Mesenchymal stem cell (in vitro differentiated cells and primary cell): ENCODE measurements at regions not wholly inside any gene's neighbourhood (a gene's known extent, or its start where the extent isn't known, plus 50 kb on each side); places are given as distances from the start of the nearest gene placed in this dataset.

Source experiments
- DNase-seq: peaks from one replicate; pipeline ENCODE4 v3.0.0-alpha.2; 2013
- H2AFZ ChIP-seq: one replicate; pipeline ENCODE4 v1.6.1; 2013; ENCODE audit warnings: low read depth, mild to moderate bottlenecking, control low read depth, inconsistent platforms, low read length, moderate library complexity
- H2AK5ac ChIP-seq: 2 replicates; pipeline ENCODE4 v1.6.1; 2013; ENCODE audit warnings: low read length, moderate library complexity, mild to moderate bottlenecking, inconsistent platforms; ENCODE audit not compliant: severe bottlenecking
- H2BK120ac ChIP-seq: one replicate; pipeline ENCODE4 v1.6.1; 2013; ENCODE audit warnings: low read depth, mild to moderate bottlenecking, inconsistent platforms, low read length, moderate library complexity
- H2BK12ac ChIP-seq, 2 experiments: one replicate each; pipeline ENCODE4 v1.6.1; 2013; ENCODE audit warnings: inconsistent platforms in 2 of 2, low read length in 2 of 2, mild to moderate bottlenecking in 2 of 2, moderate library complexity in 2 of 2, control low read depth in 1 of 2
- H2BK15ac ChIP-seq: one replicate; pipeline ENCODE4 v1.6.1; 2013; ENCODE audit warnings: mild to moderate bottlenecking, low read depth, inconsistent platforms; ENCODE audit not compliant: poor library complexity, severe bottlenecking
- H2BK5ac ChIP-seq: 2 replicates; pipeline ENCODE4 v1.6.1; 2013; ENCODE audit warnings: low read depth, mild to moderate bottlenecking, low read length, control low read depth, inconsistent platforms; ENCODE audit not compliant: poor library complexity, severe bottlenecking
- H3K14ac ChIP-seq, 2 experiments: one replicate each; pipeline ENCODE4 v1.6.1; 2013; ENCODE audit warnings: inconsistent platforms in 2 of 2, low read length in 2 of 2, control low read depth in 1 of 2, mild to moderate bottlenecking in 1 of 2, moderate library complexity in 1 of 2
- H3K18ac ChIP-seq, 2 experiments: one replicate each; pipeline ENCODE4 v1.6.1; 2013; ENCODE audit warnings: inconsistent platforms in 2 of 2, low read length in 2 of 2, control low read depth in 1 of 2, low read depth in 1 of 2, mild to moderate bottlenecking in 1 of 2
- H3K23ac ChIP-seq, 2 experiments: one replicate each; pipeline ENCODE4 v1.6.1; 2013; ENCODE audit warnings: inconsistent platforms in 2 of 2, low read length in 2 of 2, mild to moderate bottlenecking in 2 of 2, moderate library complexity in 2 of 2, control low read depth in 1 of 2
- H3K27ac ChIP-seq: 2 replicates; pipeline ENCODE4 v1.5.1; 2013; ENCODE audit warnings: mild to moderate bottlenecking, moderate library complexity, low read length, control low read depth, inconsistent platforms; ENCODE audit not compliant: poor library complexity, severe bottlenecking
- H3K27me3 ChIP-seq, 2 experiments: 2 replicates each; pipeline versions ENCODE4 v1.6.1 to v1.7.0; 2013; ENCODE audit warnings: low read length in 2 of 2, mild to moderate bottlenecking in 2 of 2, moderate library complexity in 2 of 2, control low read depth in 1 of 2, inconsistent platforms in 1 of 2; ENCODE audit not compliant: control insufficient read depth in 1 of 2, insufficient read depth in 1 of 2
- H3K36me3 ChIP-seq, 2 experiments: 2 replicates each; pipeline versions ENCODE4 v1.6.1 to v1.7.0; 2013; ENCODE audit warnings: low read length in 2 of 2, control low read depth in 1 of 2, inconsistent platforms in 1 of 2, low read depth in 1 of 2, mild to moderate bottlenecking in 1 of 2; ENCODE audit not compliant: insufficient read depth in 2 of 2, control insufficient read depth in 1 of 2
- H3K4ac ChIP-seq, 2 experiments: one replicate each; pipeline ENCODE4 v1.6.1; 2013; ENCODE audit warnings: inconsistent platforms in 2 of 2, low read length in 2 of 2, mild to moderate bottlenecking in 2 of 2, moderate library complexity in 2 of 2, control low read depth in 1 of 2, low read depth in 1 of 2
- H3K4me1 ChIP-seq: 2 replicates; pipeline ENCODE4 v1.6.1; 2013; ENCODE audit warnings: low read depth, low read length, control low read depth; ENCODE audit not compliant: control insufficient read depth, insufficient read depth
- H3K4me2 ChIP-seq: 2 replicates; pipeline ENCODE4 v1.6.1; 2013; ENCODE audit warnings: low read length, mild to moderate bottlenecking, inconsistent platforms; ENCODE audit not compliant: poor library complexity, severe bottlenecking
- H3K4me3 ChIP-seq, 2 experiments: 2 replicates each; pipeline versions ENCODE4 v1.5.1 to v1.7.0; 2013; ENCODE audit warnings: low read length in 2 of 2, mild to moderate bottlenecking in 2 of 2, control low read depth in 1 of 2, low read depth in 1 of 2; ENCODE audit not compliant: insufficient read depth in 1 of 2
- H3K79me1 ChIP-seq: replicated peaks from 2 replicates; pipeline ENCODE4 v1.6.1; 2013; ENCODE audit warnings: mild to moderate bottlenecking, control low read depth, low read length, inconsistent platforms; ENCODE audit not compliant: poor library complexity, severe bottlenecking
- H3K9ac ChIP-seq: 2 replicates; pipeline ENCODE4 v1.7.0; 2013; ENCODE audit warnings: mild to moderate bottlenecking, low read length, moderate library complexity
- H3K9me3 ChIP-seq: 2 replicates; pipeline ENCODE4 v1.7.0; 2013; ENCODE audit warnings: mild to moderate bottlenecking, low read length; ENCODE audit not compliant: control insufficient read depth
- H4K8ac ChIP-seq: one replicate; pipeline ENCODE4 v1.6.1; 2013; ENCODE audit warnings: inconsistent platforms, mild to moderate bottlenecking, low read length, moderate library complexity
- H4K91ac ChIP-seq: one replicate; pipeline ENCODE4 v1.6.1; 2013; ENCODE audit warnings: mild to moderate bottlenecking, low read length, inconsistent platforms
- WGBS: methylation state at CpG from one replicate; pipeline ENCODE4 v1.1.7; 2013; ENCODE audit warnings: mixed read lengths; 5-methylcytosine and 5-hydroxymethylcytosine counted together

- Histone ChIP-seq H2BK15ac (no peak overlapping the region), H2BK12ac (no peak overlapping the region), H3K4ac (no peak overlapping the region), H3K4me3 (no peak overlapping the region), H3K79me1 (no peaks in the 10 kb centered on the region), H3K27ac (no peak overlapping the region), H2AK5ac (no peak overlapping the region), H3K23ac (no peak overlapping the region), H3K4me1 (no peaks in the 10 kb centered on the region), H2BK120ac (no peak overlapping the region), H3K14ac (no peak overlapping the region), H3K4me2 (no peak overlapping the region), H2BK5ac (no peak overlapping the region), H3K9ac (no peak overlapping the region), H3K36me3 (no peaks in the 10 kb centered on the region), H2AFZ (no peak overlapping the region), H3K18ac (no peak overlapping the region), H3K27me3 (no peaks in the 10 kb centered on the region), H3K9me3 (peaks cover 10% of the 10 kb centered on the region), H4K91ac (no peak overlapping the region), H4K8ac (no peak overlapping the region)
- DNase-seq, result no peak
- 60% methylated on average over 4 of the region's 4 CpGs for WGBS
Observed at GRCh38 chr6:160804639-160805038, 102.6 kb downstream of the PLG start.

DNA sequence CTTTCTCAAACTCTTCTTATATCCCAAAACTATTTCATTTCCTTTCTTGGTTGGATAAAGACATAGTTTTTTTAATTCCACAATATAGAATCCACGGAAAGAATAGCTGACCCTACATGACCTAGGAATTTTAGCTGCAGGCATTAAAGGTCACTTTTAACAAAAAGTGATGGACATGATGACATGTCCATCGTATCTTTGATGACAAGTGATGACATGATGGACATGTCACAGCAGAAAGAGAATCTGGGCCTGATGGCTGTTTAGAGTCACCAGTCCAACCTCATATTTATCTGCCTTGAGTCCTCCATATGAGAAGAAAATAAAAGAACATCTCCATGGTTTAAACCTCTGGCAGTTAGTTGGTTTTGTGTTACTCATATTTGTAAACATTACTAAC, 106.2 kb downstream of the PLG start:
- H3K9me3 ChIP-seq, result no peaks in the 10 kb centered on the region
- no peak overlapping the region for H3K4me2 ChIP-seq
- H3K36me3 ChIP-seq, result no peaks in the 10 kb centered on the region
- H3K9ac ChIP-seq, result no peak overlapping the region
- no peaks in the 10 kb centered on the region for H3K79me1 ChIP-seq
- no peak overlapping the region for H4K91ac ChIP-seq
- H2BK120ac ChIP-seq, result no peak overlapping the region
- H4K8ac ChIP-seq, result no peak overlapping the region
- no peak overlapping the region for H2AFZ ChIP-seq
- no peaks in the 10 kb centered on the region for H3K27me3 ChIP-seq
- no peak for DNase-seq
- H3K4ac ChIP-seq, result no peak overlapping the region
- 83% methylated on average over 2 of the region's 2 CpGs for WGBS
- H2BK5ac ChIP-seq, result no peak overlapping the region
- no peaks in the 10 kb centered on the region for H3K4me1 ChIP-seq
- H2BK15ac ChIP-seq, result no peak overlapping the region
- no peak overlapping the region for H3K4me3 ChIP-seq
- no peak overlapping the region for H3K14ac ChIP-seq
- H3K23ac ChIP-seq, result no peak overlapping the region
- H3K18ac ChIP-seq, result no peak overlapping the region
- no peak overlapping the region for H3K27ac ChIP-seq
- no peak overlapping the region for H2BK12ac ChIP-seq
- no peak overlapping the region for H2AK5ac ChIP-seq

- no peak overlapping the region for H3K18ac ChIP-seq
- no peaks in the 10 kb centered on the region for H3K27me3 ChIP-seq
- H2BK120ac ChIP-seq, result no peak overlapping the region
- H3K4me3 ChIP-seq, result no peak overlapping the region
- no peak overlapping the region for H2AFZ ChIP-seq
- H3K79me1 ChIP-seq, result no peaks in the 10 kb centered on the region
- no peak overlapping the region for H3K4ac ChIP-seq
- no peak overlapping the region for H3K23ac ChIP-seq
- no peak overlapping the region for H2BK15ac ChIP-seq
- no peaks in the 10 kb centered on the region for H3K9me3 ChIP-seq
- H2BK12ac ChIP-seq, result no peak overlapping the region
- H2AK5ac ChIP-seq, result no peak overlapping the region
- H3K27ac ChIP-seq, result no peak overlapping the region
- no peak overlapping the region for H3K4me2 ChIP-seq
- H3K4me1 ChIP-seq, result no peaks in the 10 kb centered on the region
- H3K9ac ChIP-seq, result no peak overlapping the region
- H4K8ac ChIP-seq, result no peak overlapping the region
- H2BK5ac ChIP-seq, result no peak overlapping the region
- DNase-seq, result no peak
- H4K91ac ChIP-seq, result no peak overlapping the region
- no peaks in the 10 kb centered on the region for H3K36me3 ChIP-seq
- 62% methylated on average over 1 of the region's 3 CpGs for WGBS
- no peak overlapping the region for H3K14ac ChIP-seq
Observed at GRCh38 chr6:160810238-160810637, 108.2 kb downstream of the PLG start.

DNA sequence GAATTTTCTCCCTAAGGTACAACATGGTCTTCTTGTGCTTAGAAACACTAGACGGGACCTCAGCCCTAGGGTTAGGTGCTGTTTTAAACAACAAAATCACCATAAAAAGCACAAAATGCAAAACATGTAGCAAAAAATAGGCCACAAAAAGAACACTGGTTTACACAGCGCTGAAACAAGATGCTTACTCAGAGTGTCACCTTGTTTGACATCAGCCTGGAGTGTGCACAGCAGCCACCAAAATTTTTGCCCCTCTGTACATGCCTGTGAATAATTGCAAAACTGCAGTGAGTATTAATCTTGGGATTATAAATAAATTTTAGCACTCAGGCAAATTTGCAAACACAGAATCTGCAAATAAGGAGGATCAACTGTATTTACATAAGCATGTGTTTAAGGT, 110.1 kb downstream of the PLG start:
- Histone ChIP-seq H3K79me1 (no peaks in the 10 kb centered on the region), H3K27me3 (no peaks in the 10 kb centered on the region), H3K4me1 (no peaks in the 10 kb centered on the region), H3K9ac (no peak overlapping the region), H2AK5ac (no peak overlapping the region), H4K8ac (no peak overlapping the region), H2AFZ (no peak overlapping the region), H3K36me3 (no peaks in the 10 kb centered on the region), H3K18ac (no peak overlapping the region), H2BK12ac (no peak overlapping the region), H3K27ac (no peak overlapping the region), H3K9me3 (no peaks in the 10 kb centered on the region), H3K4me2 (no peak overlapping the region), H2BK15ac (no peak overlapping the region), H3K23ac (no peak overlapping the region), H3K4ac (no peak overlapping the region), H3K14ac (no peak overlapping the region), H3K4me3 (no peak overlapping the region), H2BK120ac (no peak overlapping the region), H2BK5ac (no peak overlapping the region), H4K91ac (no peak overlapping the region)
- DNase-seq, result no peak
- 58% methylated on average over 2 of the region's 2 CpGs for WGBS
